ENCODE measurements at regions not wholly inside any gene's neighbourhood (a gene's known extent, or its start where the extent isn't known, plus 50 kb on each side); places are given as distances from the start of the nearest gene placed in this dataset.

DNA sequence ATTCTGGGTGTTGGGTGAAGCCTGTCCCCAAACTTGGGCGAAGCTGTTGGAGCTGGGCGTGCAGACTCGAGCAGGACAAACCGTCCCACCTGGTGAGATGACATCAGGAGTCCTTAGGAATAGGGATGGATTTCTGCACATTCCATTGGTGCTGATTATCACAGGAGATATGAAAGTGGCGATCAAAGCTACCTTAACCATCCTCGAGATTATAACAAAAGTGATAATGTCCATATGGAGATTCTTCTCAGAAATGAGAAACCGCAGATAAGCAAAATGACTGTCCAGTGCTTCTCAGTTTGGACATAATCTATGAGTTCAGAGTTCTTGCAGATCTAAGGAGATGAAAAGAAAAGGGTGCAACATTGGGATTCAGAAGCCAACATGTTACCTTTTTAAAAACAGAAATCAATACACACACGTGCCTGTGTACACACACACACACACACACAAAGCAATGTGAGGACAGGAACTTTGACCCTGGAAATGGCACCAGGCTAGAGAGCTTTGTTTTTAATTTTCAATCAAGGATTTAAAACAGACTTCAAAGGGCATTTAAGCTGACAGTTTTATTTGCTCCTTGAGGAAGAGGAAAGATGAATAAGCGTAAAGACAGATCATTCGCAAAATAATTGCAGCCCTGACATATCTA, 165.4 kb downstream of the CD83 start (continued):
- TF ChIP-seq, protein P1, sequence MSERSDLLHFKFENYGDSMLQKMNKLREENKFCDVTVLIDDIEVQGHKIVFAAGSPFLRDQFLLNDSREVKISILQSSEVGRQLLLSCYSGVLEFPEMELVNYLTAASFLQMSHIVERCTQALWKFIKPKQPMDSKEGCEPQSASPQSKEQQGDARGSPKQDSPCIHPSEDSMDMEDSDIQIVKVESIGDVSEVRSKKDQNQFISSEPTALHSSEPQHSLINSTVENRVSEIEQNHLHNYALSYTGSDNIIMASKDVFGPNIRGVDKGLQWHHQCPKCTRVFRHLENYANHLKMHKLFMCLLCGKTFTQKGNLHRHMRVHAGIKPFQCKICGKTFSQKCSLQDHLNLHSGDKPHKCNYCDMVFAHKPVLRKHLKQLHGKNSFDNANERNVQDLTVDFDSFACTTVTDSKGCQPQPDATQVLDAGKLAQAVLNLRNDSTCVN (tag by site-specific recombination; optimal IDR thresholded peaks at IDR 0.05): no peak
- no peak for TF ChIP-seq ZNF157 (tag by site-specific recombination; IDR thresholded peaks at IDR 0.05)
- no peak for TF ChIP-seq ZSCAN16 (tag by site-specific recombination; IDR thresholded peaks at IDR 0.05)
- TF ChIP-seq HOXA7 (CRISPR knock-in tag; IDR thresholded peaks at IDR 0.05; ENCODE audit: borderline replicate concordance): no peak
- TF ChIP-seq ZNF747 (tag by site-specific recombination; IDR thresholded peaks at IDR 0.05): no peak
- no peak for TF ChIP-seq ZFP41 (tag by site-specific recombination; IDR thresholded peaks at IDR 0.05; ENCODE audit: borderline replicate concordance)

DNA sequence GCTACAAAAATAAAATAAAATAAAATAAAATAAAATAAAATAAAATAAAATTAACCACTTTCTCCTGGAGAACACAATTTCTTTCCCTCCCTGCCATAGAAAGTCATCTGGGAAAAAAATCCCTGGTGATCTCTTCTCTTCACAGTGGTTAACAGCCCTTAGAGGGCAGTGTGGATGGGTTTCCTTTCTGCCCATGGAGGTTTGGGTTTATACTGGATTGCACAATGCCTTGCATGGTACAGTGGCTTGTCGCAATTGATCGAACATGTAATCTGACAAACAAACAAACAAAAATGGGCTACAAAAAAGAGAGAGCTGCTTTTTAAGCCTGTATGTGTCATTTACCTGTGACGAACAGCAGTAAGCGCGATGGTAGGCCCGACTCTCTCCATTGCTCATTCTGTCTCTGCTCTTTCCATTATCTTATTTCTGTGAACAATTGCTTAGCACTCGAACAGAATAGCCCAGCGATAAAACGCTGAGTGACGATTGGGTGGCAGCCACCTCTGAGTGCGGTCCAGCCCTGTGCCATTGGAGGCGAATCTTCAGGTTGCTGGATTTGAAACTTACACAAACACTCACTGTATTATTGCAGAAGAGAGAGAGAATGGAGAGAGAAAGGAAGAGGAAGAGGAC, 166.1 kb downstream of the CD83 start:
- ChIA-PET POLR2A (no interaction called here), CTCF (interaction anchor here (0.6 to 0.7 kb wide), 3 partner anchors 44 to 946 kb away, joined by 3 to 4 read pairs (median 3); no protein-coding TSS in a partner anchor)
- Histone ChIP-seq H3K4me3 (ENCODE audit: low read depth, low read length) (no peak overlapping the region), H3K27ac (ENCODE audit: extremely low read depth, low read depth, low read length) (no peak overlapping the region), H3K9me3 (ENCODE audit: control insufficient read depth, insufficient read depth, low read depth, low read length) (no peaks in the 10 kb centered on the region), H3K36me3 (ENCODE audit: control insufficient read depth in 2 of 2, insufficient read depth in 1 of 2, low read length in 2 of 2) (no peaks in the 10 kb centered on the region), H3K4me1 (ENCODE audit: control insufficient read depth, insufficient read depth, low read length) (peaks cover 2% of the 10 kb centered on the region; the same call in 1 of the 2 replicates)
- no peak for TF ChIP-seq ZBTB21 (tag by site-specific recombination; IDR thresholded peaks at IDR 0.05)
- TF ChIP-seq ZNF416 (tag by site-specific recombination; IDR thresholded peaks at IDR 0.05): no peak
- no peak for TF ChIP-seq ZNF10 (tag by site-specific recombination; IDR thresholded peaks at IDR 0.05)
- no peak for TF ChIP-seq ZNF174 (tag by site-specific recombination; IDR thresholded peaks at IDR 0.05)
- no peak for TF ChIP-seq ZNF654 (tag by site-specific recombination; IDR thresholded peaks at IDR 0.05; ENCODE audit: low read depth)
- no peak for TF ChIP-seq SETDB1 (IDR thresholded peaks at IDR 0.05; ENCODE audit: insufficient read length, low read length)
- TF ChIP-seq, protein P2, sequence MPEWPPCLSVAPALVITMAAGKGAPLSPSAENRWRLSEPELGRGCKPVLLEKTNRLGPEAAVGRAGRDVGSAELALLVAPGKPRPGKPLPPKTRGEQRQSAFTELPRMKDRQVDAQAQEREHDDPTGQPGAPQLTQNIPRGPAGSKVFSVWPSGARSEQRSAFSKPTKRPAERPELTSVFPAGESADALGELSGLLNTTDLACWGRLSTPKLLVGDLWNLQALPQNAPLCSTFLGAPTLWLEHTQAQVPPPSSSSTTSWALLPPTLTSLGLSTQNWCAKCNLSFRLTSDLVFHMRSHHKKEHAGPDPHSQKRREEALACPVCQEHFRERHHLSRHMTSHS (tag by site-specific recombination; IDR thresholded peaks at IDR 0.05): no peak
- TF ChIP-seq KLF1 (tag by site-specific recombination; IDR thresholded peaks at IDR 0.05): no peak
- no peak for TF ChIP-seq ZNF521 (tag by site-specific recombination; IDR thresholded peaks at IDR 0.05)
- no peak for TF ChIP-seq ZSCAN30 (tag by site-specific recombination; IDR thresholded peaks at IDR 0.05)

DNA sequence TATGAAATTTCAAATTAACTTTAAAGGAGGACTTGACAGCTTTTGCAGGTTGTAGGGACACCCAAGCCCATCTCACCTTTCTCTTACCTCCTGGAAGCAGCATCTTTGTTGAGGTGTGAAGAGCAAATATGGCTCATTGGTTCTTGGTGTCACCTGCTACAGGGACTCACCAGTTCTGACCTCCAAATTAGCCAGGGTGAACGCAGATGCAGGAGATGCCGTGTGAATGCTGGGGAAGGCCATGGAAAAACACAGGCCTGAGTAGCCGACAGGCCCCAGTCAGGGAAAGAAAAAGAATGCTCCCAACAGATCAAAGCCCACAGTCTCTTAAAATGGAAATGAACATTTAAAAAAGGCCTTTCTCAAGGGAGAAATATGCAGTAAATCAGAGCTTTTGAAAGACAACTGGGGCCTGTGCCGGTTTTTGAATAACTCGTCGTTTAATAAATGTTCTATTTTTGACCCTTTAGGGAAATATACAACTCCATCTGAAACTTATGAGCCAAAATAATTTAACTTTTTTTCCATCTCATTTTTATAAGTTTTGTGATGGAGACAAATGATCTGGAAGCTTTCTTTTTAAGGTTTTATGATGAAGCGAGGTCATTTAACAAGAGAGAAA, 167.5 kb downstream of the CD83 start:
- ChIA-PET CTCF (interaction anchor here (0.9 kb wide), 1 partner anchor 74 kb away, joined by 8 read pairs; no protein-coding TSS in a partner anchor), POLR2A (no interaction called here)
- no peaks in the 10 kb centered on the region for H3K36me3 ChIP-seq (ENCODE audit: control insufficient read depth in 2 of 2, insufficient read depth in 1 of 2, low read length in 2 of 2)
- no peak overlapping the region for H3K27ac ChIP-seq (ENCODE audit: extremely low read depth, low read depth, low read length)
- H3K9me3 ChIP-seq (ENCODE audit: control insufficient read depth, insufficient read depth, low read depth, low read length): no peaks in the 10 kb centered on the region
- no peak overlapping the region for H3K4me3 ChIP-seq (ENCODE audit: low read depth, low read length)
- H3K4me1 ChIP-seq (ENCODE audit: control insufficient read depth, insufficient read depth, low read length): peaks cover 2% of the 10 kb centered on the region; the same call in 1 of the 2 replicates
- TF ChIP-seq ZNF514 (tag by site-specific recombination; IDR thresholded peaks at IDR 0.05): no peak
- TF ChIP-seq, protein P3, sequence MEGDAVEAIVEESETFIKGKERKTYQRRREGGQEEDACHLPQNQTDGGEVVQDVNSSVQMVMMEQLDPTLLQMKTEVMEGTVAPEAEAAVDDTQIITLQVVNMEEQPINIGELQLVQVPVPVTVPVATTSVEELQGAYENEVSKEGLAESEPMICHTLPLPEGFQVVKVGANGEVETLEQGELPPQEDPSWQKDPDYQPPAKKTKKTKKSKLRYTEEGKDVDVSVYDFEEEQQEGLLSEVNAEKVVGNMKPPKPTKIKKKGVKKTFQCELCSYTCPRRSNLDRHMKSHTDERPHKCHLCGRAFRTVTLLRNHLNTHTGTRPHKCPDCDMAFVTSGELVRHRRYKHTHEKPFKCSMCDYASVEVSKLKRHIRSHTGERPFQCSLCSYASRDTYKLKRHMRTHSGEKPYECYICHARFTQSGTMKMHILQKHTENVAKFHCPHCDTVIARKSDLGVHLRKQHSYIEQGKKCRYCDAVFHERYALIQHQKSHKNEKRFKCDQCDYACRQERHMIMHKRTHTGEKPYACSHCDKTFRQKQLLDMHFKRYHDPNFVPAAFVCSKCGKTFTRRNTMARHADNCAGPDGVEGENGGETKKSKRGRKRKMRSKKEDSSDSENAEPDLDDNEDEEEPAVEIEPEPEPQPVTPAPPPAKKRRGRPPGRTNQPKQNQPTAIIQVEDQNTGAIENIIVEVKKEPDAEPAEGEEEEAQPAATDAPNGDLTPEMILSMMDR (tag by site-specific recombination; IDR thresholded peaks at IDR 0.05): no peak
- no peak for TF ChIP-seq ZNF433 (tag by site-specific recombination; IDR thresholded peaks at IDR 0.05; ENCODE audit: low read depth)
- TF ChIP-seq SP2 (tag by site-specific recombination; IDR thresholded peaks at IDR 0.05): no peak
- TF ChIP-seq TRIM28 (IDR thresholded peaks at IDR 0.05; ENCODE audit: borderline replicate concordance, low read length): no peak
- TF ChIP-seq, protein P4, sequence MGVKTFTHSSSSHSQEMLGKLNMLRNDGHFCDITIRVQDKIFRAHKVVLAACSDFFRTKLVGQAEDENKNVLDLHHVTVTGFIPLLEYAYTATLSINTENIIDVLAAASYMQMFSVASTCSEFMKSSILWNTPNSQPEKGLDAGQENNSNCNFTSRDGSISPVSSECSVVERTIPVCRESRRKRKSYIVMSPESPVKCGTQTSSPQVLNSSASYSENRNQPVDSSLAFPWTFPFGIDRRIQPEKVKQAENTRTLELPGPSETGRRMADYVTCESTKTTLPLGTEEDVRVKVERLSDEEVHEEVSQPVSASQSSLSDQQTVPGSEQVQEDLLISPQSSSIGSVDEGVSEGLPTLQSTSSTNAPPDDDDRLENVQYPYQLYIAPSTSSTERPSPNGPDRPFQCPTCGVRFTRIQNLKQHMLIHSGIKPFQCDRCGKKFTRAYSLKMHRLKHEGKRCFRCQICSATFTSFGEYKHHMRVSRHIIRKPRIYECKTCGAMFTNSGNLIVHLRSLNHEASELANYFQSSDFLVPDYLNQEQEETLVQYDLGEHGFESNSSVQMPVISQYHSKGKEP (tag by site-specific recombination; IDR thresholded peaks at IDR 0.05): no peak
- no peak for TF ChIP-seq ZNF561 (tag by site-specific recombination; IDR thresholded peaks at IDR 0.05; ENCODE audit: borderline replicate concordance)
- TF ChIP-seq HOXC10 (CRISPR knock-in tag; IDR thresholded peaks at IDR 0.05): no peak
- TF ChIP-seq SALL2 (tag by site-specific recombination; IDR thresholded peaks at IDR 0.05; ENCODE audit: borderline replicate concordance): no peak
- TF ChIP-seq ZNF629 (tag by site-specific recombination; IDR thresholded peaks at IDR 0.05): no peak
- no peak for TF ChIP-seq ZNF621 (tag by site-specific recombination; IDR thresholded peaks at IDR 0.05)
- TF ChIP-seq IKZF3 (tag by site-specific recombination; IDR thresholded peaks at IDR 0.05): no peak
